ENCODE measurements at regions not wholly inside any gene's neighbourhood (a gene's known extent, or its start where the extent isn't known, plus 50 kb on each side); places are given as distances from the start of the nearest gene placed in this dataset.

- TF ChIP-seq EP300 (IDR thresholded peaks at IDR 0.05; ENCODE audit: borderline replicate concordance in 1 of 2, control insufficient read depth in 1 of 2, low read depth in 2 of 2, low read length in 2 of 2) (no peak), POLR2AphosphoS5 (IDR thresholded peaks at IDR 0.05; ENCODE audit: low read length) (no peak), BHLHE40 (IDR thresholded peaks at IDR 0.05; ENCODE audit: borderline replicate concordance in 1 of 2, low read depth in 2 of 2, low read length in 1 of 2) (no peak), FOXK2 (IDR thresholded peaks at IDR 0.05) (no peak), RCOR1 (conservative IDR thresholded peaks at IDR 0.05; ENCODE audit: low read depth, low read length) (no peak), CHD2 (IDR thresholded peaks at IDR 0.05; ENCODE audit: borderline replicate concordance, low read depth, low read length) (no peak), CHD4 (IDR thresholded peaks at IDR 0.05) (no peak), CBFB (IDR thresholded peaks at IDR 0.05; ENCODE audit: low read depth) (no peak), RAD21 (IDR thresholded peaks at IDR 0.05; ENCODE audit: insufficient read depth, low read depth, low read length) (no peak), CTCF (IDR thresholded peaks at IDR 0.05 in 2 of 3, conservative IDR thresholded peaks at IDR 0.05 in 1 of 3; ENCODE audit: control insufficient read depth in 2 of 3, extremely low read depth in 1 of 3, insufficient read depth in 1 of 3, low read depth in 3 of 3, low read length in 3 of 3) (no peak), CEBPB (IDR thresholded peaks at IDR 0.05; ENCODE audit: borderline replicate concordance in 1 of 2, low read depth in 2 of 2, low read length in 2 of 2) (no peak)
Observed at GRCh38 chr1:221594576-221594975, 147.3 kb downstream of the DUSP10 start.
